Muscle layer of duodenum (tissue), 2 donors: ENCODE measurements at regions not wholly inside any gene's neighbourhood (a gene's known extent, or its start where the extent isn't known, plus 50 kb on each side); places are given as distances from the start of the nearest gene placed in this dataset.

Experiments used
- H3K27ac ChIP-seq: one replicate; pipeline ENCODE4 v1.7.0; 2013; ENCODE audit warnings: mild to moderate bottlenecking, low read length
- H3K27me3 ChIP-seq: one replicate; pipeline ENCODE4 v1.7.0; 2013; ENCODE audit warnings: low read depth, mild to moderate bottlenecking, control low read depth, low read length
- H3K36me3 ChIP-seq, 2 donors: one replicate each; pipeline ENCODE4 v1.7.0; 2013; ENCODE audit warnings: low read length in 2 of 2, control low read depth in 1 of 2, mild to moderate bottlenecking in 1 of 2; ENCODE audit not compliant: insufficient read depth in 2 of 2, control insufficient read depth in 1 of 2
- H3K4me1 ChIP-seq, 2 donors: one replicate each; pipeline ENCODE4 v1.7.0; 2013; ENCODE audit warnings: low read length in 2 of 2, mild to moderate bottlenecking in 2 of 2, control low read depth in 1 of 2, moderate library complexity in 1 of 2; ENCODE audit not compliant: insufficient read depth in 2 of 2, control insufficient read depth in 1 of 2
- H3K4me3 ChIP-seq, 2 donors: one replicate each; pipeline ENCODE4 v1.7.0; 2013; ENCODE audit warnings: low read length in 2 of 2, low read depth in 1 of 2, mild to moderate bottlenecking in 1 of 2
- H3K9me3 ChIP-seq, 2 donors: one replicate each; pipeline ENCODE4 v1.7.0; 2013; ENCODE audit warnings: low read length in 2 of 2, control low read depth in 1 of 2, mild to moderate bottlenecking in 1 of 2; ENCODE audit not compliant: control insufficient read depth in 1 of 2
- donor health status: healthy.

GRCh38 chr6:14571746-14572145 is 454.2 kb downstream of the CD83 start:
- no peak overlapping the region for H3K27ac ChIP-seq
- H3K4me3 ChIP-seq, result no peak overlapping the region
- H3K27me3 ChIP-seq, result no peaks in the 10 kb centered on the region
- H3K36me3 ChIP-seq, result no peaks in the 10 kb centered on the region
- no peaks in the 10 kb centered on the region for H3K9me3 ChIP-seq
- H3K4me1 ChIP-seq, result no peaks in the 10 kb centered on the region

GRCh38 chr6:14573267-14573666 is 455.7 kb downstream of the CD83 start:
- H3K9me3 ChIP-seq, result no peaks in the 10 kb centered on the region
- H3K27ac ChIP-seq, result no peak overlapping the region
- H3K36me3 ChIP-seq, result no peaks in the 10 kb centered on the region
- no peak overlapping the region for H3K4me3 ChIP-seq
- no peaks in the 10 kb centered on the region for H3K27me3 ChIP-seq
- H3K4me1 ChIP-seq, result no peaks in the 10 kb centered on the region

- H3K27me3 ChIP-seq, result no peaks in the 10 kb centered on the region
- no peaks in the 10 kb centered on the region for H3K4me1 ChIP-seq
- H3K9me3 ChIP-seq, result no peaks in the 10 kb centered on the region
- H3K27ac ChIP-seq, result no peak overlapping the region
- H3K36me3 ChIP-seq, result no peaks in the 10 kb centered on the region
- no peak overlapping the region for H3K4me3 ChIP-seq
Observed at GRCh38 chr6:14573703-14574290, 456.2 kb downstream of the CD83 start.

- H3K36me3 ChIP-seq, result no peaks in the 10 kb centered on the region
- H3K27ac ChIP-seq, result no peak overlapping the region
- no peak overlapping the region for H3K4me3 ChIP-seq
- H3K9me3 ChIP-seq, result no peaks in the 10 kb centered on the region
- no peaks in the 10 kb centered on the region for H3K4me1 ChIP-seq
- no peaks in the 10 kb centered on the region for H3K27me3 ChIP-seq
Observed at GRCh38 chr6:14575961-14576360, 458.4 kb downstream of the CD83 start.

GRCh38 chr6:14578994-14579393 is 461.4 kb downstream of the CD83 start:
- no peaks in the 10 kb centered on the region for H3K36me3 ChIP-seq
- no peaks in the 10 kb centered on the region for H3K4me1 ChIP-seq
- H3K9me3 ChIP-seq, result no peaks in the 10 kb centered on the region
- H3K4me3 ChIP-seq, result no peak overlapping the region
- no peak overlapping the region for H3K27ac ChIP-seq
- no peaks in the 10 kb centered on the region for H3K27me3 ChIP-seq

GRCh38 chr6:14582749-14583148 is 465.2 kb downstream of the CD83 start:
- H3K4me3 ChIP-seq, result no peak overlapping the region
- H3K36me3 ChIP-seq, result no peaks in the 10 kb centered on the region
- no peaks in the 10 kb centered on the region for H3K4me1 ChIP-seq
- no peaks in the 10 kb centered on the region for H3K27me3 ChIP-seq
- no peak overlapping the region for H3K27ac ChIP-seq
- H3K9me3 ChIP-seq, result no peaks in the 10 kb centered on the region

GRCh38 chr6:14583826-14584225 is 466.3 kb downstream of the CD83 start:
- Histone ChIP-seq H3K4me3 (no peak overlapping the region), H3K27me3 (no peaks in the 10 kb centered on the region), H3K36me3 (no peaks in the 10 kb centered on the region), H3K27ac (no peak overlapping the region), H3K9me3 (no peaks in the 10 kb centered on the region), H3K4me1 (no peaks in the 10 kb centered on the region)

GRCh38 chr6:14584450-14584849 is 466.9 kb downstream of the CD83 start:
- Histone ChIP-seq H3K36me3 (no peaks in the 10 kb centered on the region), H3K27me3 (no peaks in the 10 kb centered on the region), H3K27ac (no peak overlapping the region), H3K4me3 (no peak overlapping the region), H3K4me1 (no peaks in the 10 kb centered on the region), H3K9me3 (no peaks in the 10 kb centered on the region)

- Histone ChIP-seq H3K27ac (no peak overlapping the region), H3K4me3 (no peak overlapping the region), H3K36me3 (no peaks in the 10 kb centered on the region), H3K9me3 (no peaks in the 10 kb centered on the region), H3K4me1 (no peaks in the 10 kb centered on the region), H3K27me3 (no peaks in the 10 kb centered on the region)
Observed at GRCh38 chr6:14585689-14586088, 468.1 kb downstream of the CD83 start.

- Histone ChIP-seq H3K4me1 (no peaks in the 10 kb centered on the region), H3K9me3 (no peaks in the 10 kb centered on the region), H3K36me3 (no peaks in the 10 kb centered on the region), H3K4me3 (no peak overlapping the region), H3K27ac (no peak overlapping the region), H3K27me3 (no peaks in the 10 kb centered on the region)
Observed at GRCh38 chr6:14589175-14589574, 471.6 kb downstream of the CD83 start.

- no peaks in the 10 kb centered on the region for H3K9me3 ChIP-seq
- no peak overlapping the region for H3K27ac ChIP-seq
- H3K4me3 ChIP-seq, result no peak overlapping the region
- no peaks in the 10 kb centered on the region for H3K4me1 ChIP-seq
- no peaks in the 10 kb centered on the region for H3K27me3 ChIP-seq
- H3K36me3 ChIP-seq, result no peaks in the 10 kb centered on the region
Observed at GRCh38 chr6:14590586-14590985, 473.0 kb downstream of the CD83 start.

- Histone ChIP-seq H3K9me3 (no peaks in the 10 kb centered on the region), H3K4me3 (no peak overlapping the region), H3K4me1 (no peaks in the 10 kb centered on the region), H3K27me3 (no peaks in the 10 kb centered on the region), H3K36me3 (no peaks in the 10 kb centered on the region), H3K27ac (no peak overlapping the region)
Observed at GRCh38 chr6:14591998-14592397, 474.4 kb downstream of the CD83 start.
